GM21529 (cell line): ENCODE measurements at regions not wholly inside any gene's neighbourhood (a gene's known extent, or its start where the extent isn't known, plus 50 kb on each side); places are given as distances from the start of the nearest gene placed in this dataset.

Experiments
- ATAC-seq: cut with Tn5 transposase; IDR thresholded peaks from one replicate; pipeline ENCODE4 v1.9.1; 2021; ENCODE audit not compliant: unreplicated experiment

GRCh38 chr3:8451696-8452095, 49.9 kb upstream of the LMCD1 start:
- no peak for ATAC-seq
